IMR-90 (cell line): ENCODE measurements at regions not wholly inside any gene's neighbourhood (a gene's known extent, or its start where the extent isn't known, plus 50 kb on each side); places are given as distances from the start of the nearest gene placed in this dataset.

ENCODE experiments used
- ATAC-seq: fragments of 200-7000 bp; cut with Tn5 transposase; 2 replicates; pipeline ENCODE4 v1.9.1; 2020; ENCODE audit warnings: low read depth, mild to moderate bottlenecking, moderate library complexity
- BruUV-seq: library from RNA; stranded (reverse); fragments of 400-500 nt; replicated peaks from 2 replicates; lab custom pipeline; 2021; lab: Mats Ljungman, UMichigan
- CTCF ChIA-PET: fragments of 300-600 bp; formaldehyde crosslinking; extraction: SDS; loops from one replicate; lab custom pipeline; 2021; ENCODE audit warnings: antibody characterized with exemption; lab: Yijun Ruan, JAX
- POLR2A ChIA-PET: fragments of 300-600 bp; sonication (Branson Sonifier 250); formaldehyde crosslinking; loops from one replicate; lab custom pipeline; 2022; ENCODE audit warnings: antibody characterized with exemption; ENCODE audit not compliant: unreplicated experiment; lab: Charles Lee
- DNase-seq: peaks from one replicate; pipeline ENCODE4 v3.0.0; 2013
- H2AFZ ChIP-seq: replicated peaks from 2 replicates; pipeline ENCODE3; 2013; ENCODE audit warnings: low read length, mild to moderate bottlenecking; ENCODE audit not compliant: poor library complexity
- H2AK5ac ChIP-seq: 2 replicates; pipeline ENCODE4 v1.6.1; 2013; ENCODE audit warnings: low read depth, low read length, inconsistent platforms
- H2AK9ac ChIP-seq: replicated peaks from 2 replicates; pipeline ENCODE3; 2013; ENCODE audit warnings: mild to moderate bottlenecking, low read depth, low read length, moderate library complexity; ENCODE audit not compliant: poor library complexity
- H2BK120ac ChIP-seq: 2 replicates; pipeline ENCODE4 v1.6.1; 2013; ENCODE audit warnings: low read depth, low read length, inconsistent platforms
- H2BK15ac ChIP-seq: 3 replicates; pipeline ENCODE4 v1.6.1; 2013; ENCODE audit warnings: low read depth, low read length, inconsistent platforms
- H2BK20ac ChIP-seq: 2 replicates; pipeline ENCODE4 v1.6.1; 2013; ENCODE audit warnings: low read depth, mild to moderate bottlenecking, inconsistent platforms, low read length, moderate library complexity
- H2BK5ac ChIP-seq: 2 replicates; pipeline ENCODE4 v1.6.1; 2013; ENCODE audit warnings: mild to moderate bottlenecking, low read depth, low read length, inconsistent platforms; ENCODE audit not compliant: poor library complexity, severe bottlenecking
- H3K14ac ChIP-seq: replicated peaks from 2 replicates; pipeline ENCODE4 v1.6.1; 2013; ENCODE audit warnings: low read depth, low read length, inconsistent platforms
- H3K18ac ChIP-seq: 2 replicates; pipeline ENCODE4 v1.6.1; 2013; ENCODE audit warnings: low read depth, low read length, control low read depth
- H3K23ac ChIP-seq: 2 replicates; pipeline ENCODE4 v1.6.1; 2013; ENCODE audit warnings: low read depth, low read length, inconsistent platforms
- H3K27ac ChIP-seq: 2 replicates; pipeline ENCODE4 v1.5.1; 2013; ENCODE audit warnings: mild to moderate bottlenecking, control low read depth, low read length; ENCODE audit not compliant: insufficient read depth
- H3K27me3 ChIP-seq: 2 replicates; pipeline ENCODE4 v1.6.1; 2013; ENCODE audit warnings: low read length; ENCODE audit not compliant: control insufficient read depth, insufficient read depth
- H3K36me3 ChIP-seq: 2 replicates; pipeline ENCODE4 v1.6.1; 2013; ENCODE audit warnings: low read length, mixed read lengths; ENCODE audit not compliant: control insufficient read depth, insufficient read depth
- H3K4ac ChIP-seq: 2 replicates; pipeline ENCODE4 v1.6.1; 2013; ENCODE audit warnings: low read depth, low read length, inconsistent platforms
- H3K4me1 ChIP-seq: 2 replicates; pipeline ENCODE4 v1.6.1; 2013; ENCODE audit warnings: low read length, mixed read lengths; ENCODE audit not compliant: control insufficient read depth, insufficient read depth
- H3K4me2 ChIP-seq: 2 replicates; pipeline ENCODE4 v1.6.1; 2013; ENCODE audit warnings: low read depth, mild to moderate bottlenecking, control low read depth, low read length, moderate library complexity
- H3K4me3 ChIP-seq: 2 replicates; pipeline ENCODE4 v1.5.1; 2013; ENCODE audit warnings: low read depth, mild to moderate bottlenecking, control low read depth, low read length, moderate library complexity; ENCODE audit not compliant: insufficient read depth
- H3K56ac ChIP-seq: 2 replicates; pipeline ENCODE4 v1.6.1; 2013; ENCODE audit warnings: low read length, inconsistent platforms; ENCODE audit not compliant: insufficient read depth; ENCODE audit errors: extremely low read depth
- H3K79me1 ChIP-seq, 2 experiments: 2 replicates each; pipeline ENCODE4 v1.6.1; 2013; ENCODE audit warnings: low read length in 2 of 2, inconsistent platforms in 1 of 2, low read depth in 1 of 2
- H3K9ac ChIP-seq: 2 replicates; pipeline ENCODE4 v1.6.1; 2013; ENCODE audit warnings: low read depth, low read length, control low read depth
- H3K9me1 ChIP-seq: 2 replicates; pipeline ENCODE4 v1.6.1; 2013; ENCODE audit warnings: low read length, inconsistent platforms; ENCODE audit not compliant: insufficient read depth
- H3K9me3 ChIP-seq: 2 replicates; pipeline ENCODE4 v1.6.1; 2013; ENCODE audit warnings: low read length; ENCODE audit not compliant: control insufficient read depth, insufficient read depth
- H4K20me1 ChIP-seq: 2 replicates; pipeline ENCODE4 v1.6.1; 2013; ENCODE audit warnings: low read length, inconsistent platforms; ENCODE audit not compliant: insufficient read depth
- H4K5ac ChIP-seq: 2 replicates; pipeline ENCODE4 v1.6.1; 2013; ENCODE audit warnings: mild to moderate bottlenecking, low read depth, low read length, control low read depth
- H4K8ac ChIP-seq, 2 experiments: 2 replicates each; pipeline ENCODE4 v1.6.1; 2013; ENCODE audit warnings: low read depth in 2 of 2, low read length in 2 of 2, control low read depth in 1 of 2, inconsistent platforms in 1 of 2
- H4K91ac ChIP-seq: 2 replicates; pipeline ENCODE4 v1.6.1; 2013; ENCODE audit warnings: low read depth, low read length, inconsistent platforms; ENCODE audit not compliant: insufficient read depth
- CHD1 ChIP-seq: IDR thresholded peaks from 2 replicates; pipeline ENCODE4 v1.6.1; 2012; ENCODE audit warnings: low read depth, low read length, improper control_type of control experiment
- FOS ChIP-seq: fragments of 150-350 bp; IDR thresholded peaks from 2 replicates; pipeline ENCODE4 v1.6.1; 2016; ENCODE audit warnings: low read depth, low read length
- MAFK ChIP-seq: IDR thresholded peaks from 2 replicates; pipeline ENCODE4 v1.6.1; 2012; ENCODE audit warnings: low read depth, low read length, improper control_type of control experiment
- MXI1 ChIP-seq: IDR thresholded peaks from 2 replicates; pipeline ENCODE4 v1.6.1; 2012; ENCODE audit warnings: low read depth, mild to moderate bottlenecking, low read length, moderate library complexity, borderline replicate concordance
- NFE2L2 ChIP-seq: fragments of 150-350 bp; IDR thresholded peaks from 2 replicates; pipeline ENCODE4 v1.6.1; 2016; ENCODE audit warnings: low read depth, mild to moderate bottlenecking, low read length
- POLR2A ChIP-seq: IDR thresholded peaks from 2 replicates; pipeline ENCODE4 v1.6.1; 2012; ENCODE audit warnings: mild to moderate bottlenecking, low read depth, low read length
- RAD21 ChIP-seq: IDR thresholded peaks from 2 replicates; pipeline ENCODE4 v1.6.1; 2012; ENCODE audit warnings: low read length, improper control_type of control experiment
- RFX5 ChIP-seq: IDR thresholded peaks from 2 replicates; pipeline ENCODE4 v1.8.0; 2012; ENCODE audit warnings: low read depth, mild to moderate bottlenecking, low read length, moderate library complexity
- WGBS, 2 experiments: methylation state at CpG; one replicate each; pipeline versions ENCODE4 v1.1.5 to v1.1.7; 2013; ENCODE audit warnings: missing lambda C conversion rate in 2 of 2; ENCODE audit not compliant: insufficient read length in 1 of 2; ENCODE audit errors: extremely low coverage in 2 of 2; 5-methylcytosine and 5-hydroxymethylcytosine counted together
- dilution Hi-C: fragments of 300-500 bp; cut with HindIII; formaldehyde crosslinking; loops from one replicate; pipeline ENCODE4 v1.14.3; 2018; ENCODE audit warnings: low sequenced_read_pairs; ENCODE audit not compliant: unreplicated experiment
- in situ Hi-C: fragments of 300-500 bp; cut with MboI; formaldehyde crosslinking; loops from 3 replicates; pipeline ENCODE4 v1.14.3; 2019; ENCODE audit warnings: low sequenced_read_pairs, inconsistent platforms, mixed read lengths
- intact Hi-C: fragments of 100-400 bp; cut with micrococcal nuclease; formaldehyde crosslinking; loops from 2 replicates; pipeline ENCODE4 v1.10.0; 2022
- TF ChIP-seq, protein P1 (sequence below): fragments of 150-350 bp; IDR thresholded peaks from 2 replicates; pipeline ENCODE4 v1.6.1; 2017; ENCODE audit warnings: mild to moderate bottlenecking, antibody characterized with exemption, low read length, low read depth

DNA sequence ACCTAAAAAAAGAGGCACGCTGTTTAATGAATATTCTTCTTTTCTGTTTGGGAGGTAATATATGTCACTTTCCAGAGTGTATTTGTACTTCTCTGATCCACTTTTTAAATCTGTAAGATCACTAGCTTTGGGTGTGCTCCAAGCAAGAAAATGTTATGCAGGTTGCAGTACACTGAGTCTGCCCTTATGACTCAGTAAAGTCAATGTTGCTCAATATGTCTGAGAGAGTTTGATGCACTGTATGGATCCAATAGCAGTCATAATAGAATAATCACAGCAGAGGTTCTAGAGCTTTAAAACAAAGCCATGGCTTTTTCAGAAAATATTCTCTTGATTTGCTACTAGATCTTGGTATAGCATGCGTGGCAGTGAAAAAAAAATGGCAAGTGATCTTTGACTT, 525.3 kb upstream of the HTR1E start:
- WGBS, 2 experiments = no CpG with 5 or more reads among the region's 2 CpGs
- Histone ChIP-seq H3K23ac (no peak overlapping the region), H4K20me1 (no peaks in the 10 kb centered on the region), H3K4ac (no peak overlapping the region), H2AK9ac (no peak overlapping the region), H3K36me3 (no peaks in the 10 kb centered on the region), H3K9ac (no peak overlapping the region), H2BK15ac (no peak overlapping the region), H4K5ac (no peak overlapping the region), H3K79me1 (no peaks in the 10 kb centered on the region), H3K4me3 (no peak overlapping the region), H2AFZ (no peak overlapping the region), H3K56ac (no peak overlapping the region), H3K14ac (no peak overlapping the region), H3K9me3 (peaks cover 12% of the 10 kb centered on the region), H3K18ac (no peak overlapping the region), H3K4me2 (no peak overlapping the region), H2BK20ac (no peak overlapping the region), H3K9me1 (no peaks in the 10 kb centered on the region), H3K4me1 (no peaks in the 10 kb centered on the region), H4K8ac (no peak overlapping the region), H2AK5ac (no peak overlapping the region), H2BK120ac (no peak overlapping the region), H3K27me3 (no peaks in the 10 kb centered on the region), H2BK5ac (no peak overlapping the region), H3K27ac (no peak overlapping the region), H4K91ac (no peak overlapping the region)
- TF ChIP-seq RAD21 = no peak
- TF ChIP-seq FOS = no peak
- TF ChIP-seq MXI1 = no peak
- TF ChIP-seq MAFK = no peak
- TF ChIP-seq, protein P1, sequence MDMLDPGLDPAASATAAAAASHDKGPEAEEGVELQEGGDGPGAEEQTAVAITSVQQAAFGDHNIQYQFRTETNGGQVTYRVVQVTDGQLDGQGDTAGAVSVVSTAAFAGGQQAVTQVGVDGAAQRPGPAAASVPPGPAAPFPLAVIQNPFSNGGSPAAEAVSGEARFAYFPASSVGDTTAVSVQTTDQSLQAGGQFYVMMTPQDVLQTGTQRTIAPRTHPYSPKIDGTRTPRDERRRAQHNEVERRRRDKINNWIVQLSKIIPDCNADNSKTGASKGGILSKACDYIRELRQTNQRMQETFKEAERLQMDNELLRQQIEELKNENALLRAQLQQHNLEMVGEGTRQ = no peak
- no peak for TF ChIP-seq NFE2L2
- TF ChIP-seq CHD1 = no peak
- no peak for TF ChIP-seq RFX5
- TF ChIP-seq POLR2A = no peak
- ChIA-PET POLR2A (no interaction called here), CTCF (no interaction called here)
- ATAC-seq (no peak), DNase-seq (no peak)
- BruUV-seq = no TSS peak
- dilution Hi-C loops (no loop called here), intact Hi-C loops (no loop called here), in situ Hi-C loops (no loop called here)
